ENCODE measurements at regions not wholly inside any gene's neighbourhood (a gene's known extent, or its start where the extent isn't known, plus 50 kb on each side); places are given as distances from the start of the nearest gene placed in this dataset.

GRCh38 chr2:45328264-45328870 lies 282.7 kb downstream of the SRBD1 start:
- H3K9ac ChIP-seq (ENCODE audit: control insufficient read depth, extremely low read depth, insufficient read depth, low read length): no peak overlapping the region
- no peak for TF ChIP-seq CTCF (optimal IDR thresholded peaks at IDR 0.05 in 1 of 3, IDR thresholded peaks at IDR 0.05 in 1 of 3, conservative IDR thresholded peaks at IDR 0.05 in 1 of 3; ENCODE audit: extremely low read depth in 1 of 3, insufficient read depth in 2 of 3, low read length in 3 of 3)
- no peak for TF ChIP-seq EZH2 (IDR thresholded peaks at IDR 0.05; ENCODE audit: low read length)
- H3K9me3 ChIP-seq (ENCODE audit: control insufficient read depth, low read depth, low read length): no peaks in the 10 kb centered on the region
- dilution Hi-C loops (cut with MboI; ENCODE audit: extremely low pct_ligation_motif_present, low sequenced_read_pairs): no loop called here
- H3K4me2 ChIP-seq (ENCODE audit: control insufficient read depth, extremely low read depth, insufficient read depth, low read depth, low read length): no peak overlapping the region
- H3K79me2 ChIP-seq (ENCODE audit: control insufficient read depth, insufficient read depth, low read length): no peaks in the 10 kb centered on the region
- H4K20me1 ChIP-seq (ENCODE audit: control insufficient read depth, extremely low read depth, insufficient read depth, low read length): no peaks in the 10 kb centered on the region
- H3K27ac ChIP-seq (ENCODE audit: control insufficient read depth, insufficient read depth, low read length): no peak overlapping the region
- peaks cover 8% of the 10 kb centered on the region for H3K27me3 ChIP-seq (ENCODE audit: control insufficient read depth, extremely low read depth, insufficient read depth, low read length)
- H3K9me1 ChIP-seq (ENCODE audit: control insufficient read depth, extremely low read depth, insufficient read depth, low read length): no peaks in the 10 kb centered on the region
- no peak overlapping the region for H3K4me3 ChIP-seq (ENCODE audit: control insufficient read depth in 2 of 3, extremely low read depth in 1 of 3, insufficient read depth in 2 of 3, low read depth in 1 of 3, low read length in 3 of 3)
- DNase-seq (ENCODE audit: low read depth, low spot score) (no peak), FAIRE-seq (no peak)
- H3K36me3 ChIP-seq (ENCODE audit: control insufficient read depth in 2 of 2, extremely low read depth in 1 of 2, insufficient read depth in 2 of 2, low read length in 2 of 2): no peaks in the 10 kb centered on the region
- no peaks in the 10 kb centered on the region for H3K4me1 ChIP-seq (ENCODE audit: control insufficient read depth, extremely low read depth, insufficient read depth, low read length)
- H2AFZ ChIP-seq (ENCODE audit: control insufficient read depth, low read length): no peak overlapping the region

- H3K4me3 ChIP-seq (ENCODE audit: control insufficient read depth in 2 of 3, extremely low read depth in 1 of 3, insufficient read depth in 2 of 3, low read depth in 1 of 3, low read length in 3 of 3): no peak overlapping the region
- H3K4me1 ChIP-seq (ENCODE audit: control insufficient read depth, extremely low read depth, insufficient read depth, low read length): no peaks in the 10 kb centered on the region
- DNase-seq (ENCODE audit: low read depth, low spot score) (no peak), FAIRE-seq (no peak)
- H3K36me3 ChIP-seq (ENCODE audit: control insufficient read depth in 2 of 2, extremely low read depth in 1 of 2, insufficient read depth in 2 of 2, low read length in 2 of 2): no peaks in the 10 kb centered on the region
- no peak overlapping the region for H3K4me2 ChIP-seq (ENCODE audit: control insufficient read depth, extremely low read depth, insufficient read depth, low read depth, low read length)
- H3K79me2 ChIP-seq (ENCODE audit: control insufficient read depth, insufficient read depth, low read length): no peaks in the 10 kb centered on the region
- H3K9me1 ChIP-seq (ENCODE audit: control insufficient read depth, extremely low read depth, insufficient read depth, low read length): no peaks in the 10 kb centered on the region
- H3K27ac ChIP-seq (ENCODE audit: control insufficient read depth, insufficient read depth, low read length): no peak overlapping the region
- no peak overlapping the region for H2AFZ ChIP-seq (ENCODE audit: control insufficient read depth, low read length)
- no peak overlapping the region for H3K9ac ChIP-seq (ENCODE audit: control insufficient read depth, extremely low read depth, insufficient read depth, low read length)
- H3K27me3 ChIP-seq (ENCODE audit: control insufficient read depth, extremely low read depth, insufficient read depth, low read length): peaks cover 8% of the 10 kb centered on the region
- TF ChIP-seq CTCF (optimal IDR thresholded peaks at IDR 0.05 in 1 of 3, IDR thresholded peaks at IDR 0.05 in 1 of 3, conservative IDR thresholded peaks at IDR 0.05 in 1 of 3; ENCODE audit: extremely low read depth in 1 of 3, insufficient read depth in 2 of 3, low read length in 3 of 3) (no peak), EZH2 (IDR thresholded peaks at IDR 0.05; ENCODE audit: low read length) (no peak)
- dilution Hi-C loops (cut with MboI; ENCODE audit: extremely low pct_ligation_motif_present, low sequenced_read_pairs): no loop called here
- H4K20me1 ChIP-seq (ENCODE audit: control insufficient read depth, extremely low read depth, insufficient read depth, low read length): no peaks in the 10 kb centered on the region
- H3K9me3 ChIP-seq (ENCODE audit: control insufficient read depth, low read depth, low read length): no peaks in the 10 kb centered on the region
Measured at GRCh38 chr2:45323344-45323743, 287.7 kb downstream of the SRBD1 start.

All from keratinocyte (primary cell).